ENCODE measurements at regions not wholly inside any gene's neighbourhood (a gene's known extent, or its start where the extent isn't known, plus 50 kb on each side); places are given as distances from the start of the nearest gene placed in this dataset.

DNA sequence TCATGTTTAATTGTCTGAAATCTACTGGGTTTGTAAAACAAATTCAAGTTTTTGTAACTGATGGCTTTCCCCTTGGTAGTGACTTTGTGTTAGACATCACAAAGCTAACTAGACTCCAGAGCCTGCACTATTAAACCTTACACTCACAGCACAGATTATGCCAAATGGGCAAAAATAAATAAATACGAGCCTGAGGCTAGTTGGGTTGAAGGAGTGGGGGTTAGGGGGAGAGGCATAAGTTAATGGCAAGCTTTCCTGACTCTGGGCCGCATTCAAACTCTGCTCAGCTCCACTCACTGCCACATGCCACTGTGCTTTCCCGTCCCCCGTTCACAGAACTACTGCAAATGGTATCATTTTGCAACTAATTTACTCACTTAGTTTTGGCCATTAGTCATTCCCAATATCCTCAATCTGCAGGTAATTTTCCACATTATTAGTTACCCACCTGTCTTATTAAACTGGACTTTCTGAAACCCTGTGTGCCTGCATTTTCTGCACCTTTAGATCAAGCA lies 1079.9 kb upstream of the PIK3C3 start:
- Histone ChIP-seq H3K4me2 (ENCODE audit: control insufficient read depth, insufficient read depth) (no peak overlapping the region), H4K20me1 (ENCODE audit: control insufficient read depth, insufficient read depth) (no peaks in the 10 kb centered on the region), H3K79me2 (ENCODE audit: control insufficient read depth, insufficient read depth, low read length) (no peaks in the 10 kb centered on the region), H3K4me1 (ENCODE audit: control insufficient read depth, insufficient read depth, low read length) (no peaks in the 10 kb centered on the region), H2AFZ (ENCODE audit: control insufficient read depth, low read depth, low read length) (no peak overlapping the region), H3K27ac (ENCODE audit: control insufficient read depth, insufficient read depth) (no peak overlapping the region), H3K36me3 (ENCODE audit: control insufficient read depth in 2 of 2, insufficient read depth in 2 of 2, low read length in 1 of 2) (no peaks in the 10 kb centered on the region), H3K9ac (ENCODE audit: control insufficient read depth, insufficient read depth, low read length) (no peak overlapping the region), H3K27me3 (replicated peaks in 1 of 2; ENCODE audit: control insufficient read depth in 2 of 2, insufficient read depth in 2 of 2, low read length in 1 of 2) (no peaks in the 10 kb centered on the region), H3K9me3 (replicated peaks; ENCODE audit: control insufficient read depth, insufficient read depth, low read length) (no peaks in the 10 kb centered on the region), H3K4me3 (no peak overlapping the region)
- 46% methylated on average over 4 of the region's 4 CpGs for WGBS (ENCODE audit: insufficient coverage, insufficient replicate concordance, low lambda C conversion rate, missing lambda C conversion rate)
- SMC1A ChIA-PET (ENCODE audit: uncharacterized antibody, unreplicated experiment) = no interaction called here
- in situ Hi-C loops (cut with MboI) (no loop called here), intact Hi-C loops (cut with micrococcal nuclease; ENCODE audit: unreplicated experiment) (no loop called here)
- BruUV-seq (replicated peaks) = no TSS peak
- RAD21 ChIA-PET (ENCODE audit: unreplicated experiment) = no interaction called here
- FAIRE-seq (no peak), DNase-seq (ENCODE audit: low read depth, low spot score) (no peak), ATAC-seq (no peak)
- TF ChIP-seq, protein P1, sequence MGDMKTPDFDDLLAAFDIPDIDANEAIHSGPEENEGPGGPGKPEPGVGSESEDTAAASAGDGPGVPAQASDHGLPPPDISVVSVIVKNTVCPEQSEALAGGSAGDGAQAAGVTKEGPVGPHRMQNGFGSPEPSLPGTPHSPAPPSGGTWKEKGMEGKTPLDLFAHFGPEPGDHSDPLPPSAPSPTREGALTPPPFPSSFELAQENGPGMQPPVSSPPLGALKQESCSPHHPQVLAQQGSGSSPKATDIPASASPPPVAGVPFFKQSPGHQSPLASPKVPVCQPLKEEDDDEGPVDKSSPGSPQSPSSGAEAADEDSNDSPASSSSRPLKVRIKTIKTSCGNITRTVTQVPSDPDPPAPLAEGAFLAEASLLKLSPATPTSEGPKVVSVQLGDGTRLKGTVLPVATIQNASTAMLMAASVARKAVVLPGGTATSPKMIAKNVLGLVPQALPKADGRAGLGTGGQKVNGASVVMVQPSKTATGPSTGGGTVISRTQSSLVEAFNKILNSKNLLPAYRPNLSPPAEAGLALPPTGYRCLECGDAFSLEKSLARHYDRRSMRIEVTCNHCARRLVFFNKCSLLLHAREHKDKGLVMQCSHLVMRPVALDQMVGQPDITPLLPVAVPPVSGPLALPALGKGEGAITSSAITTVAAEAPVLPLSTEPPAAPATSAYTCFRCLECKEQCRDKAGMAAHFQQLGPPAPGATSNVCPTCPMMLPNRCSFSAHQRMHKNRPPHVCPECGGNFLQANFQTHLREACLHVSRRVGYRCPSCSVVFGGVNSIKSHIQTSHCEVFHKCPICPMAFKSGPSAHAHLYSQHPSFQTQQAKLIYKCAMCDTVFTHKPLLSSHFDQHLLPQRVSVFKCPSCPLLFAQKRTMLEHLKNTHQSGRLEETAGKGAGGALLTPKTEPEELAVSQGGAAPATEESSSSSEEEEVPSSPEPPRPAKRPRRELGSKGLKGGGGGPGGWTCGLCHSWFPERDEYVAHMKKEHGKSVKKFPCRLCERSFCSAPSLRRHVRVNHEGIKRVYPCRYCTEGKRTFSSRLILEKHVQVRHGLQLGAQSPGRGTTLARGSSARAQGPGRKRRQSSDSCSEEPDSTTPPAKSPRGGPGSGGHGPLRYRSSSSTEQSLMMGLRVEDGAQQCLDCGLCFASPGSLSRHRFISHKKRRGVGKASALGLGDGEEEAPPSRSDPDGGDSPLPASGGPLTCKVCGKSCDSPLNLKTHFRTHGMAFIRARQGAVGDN (IDR thresholded peaks at IDR 0.05) = no peak
- TF ChIP-seq SPI1 (IDR thresholded peaks at IDR 0.05; ENCODE audit: borderline replicate concordance, insufficient read depth, low read depth, low read length) (no peak), ZNF24 (IDR thresholded peaks at IDR 0.05) (no peak), ZNF217 (IDR thresholded peaks at IDR 0.05) (no peak), ASH2L (IDR thresholded peaks at IDR 0.05; ENCODE audit: borderline replicate concordance, low read depth) (no peak), TCF3 (IDR thresholded peaks at IDR 0.05; ENCODE audit: borderline replicate concordance, insufficient read depth, low read depth, low read length) (no peak), SIX5 (IDR thresholded peaks at IDR 0.05; ENCODE audit: low read depth, low read length, severe bottlenecking) (no peak), BACH1 (IDR thresholded peaks at IDR 0.05; ENCODE audit: borderline replicate concordance) (no peak)
- POLR2A ChIA-PET = no interaction called here
- CTCF ChIA-PET = no interaction called here

Measured in GM12878 (cell line).